NB4 (cell line): ENCODE measurements at regions not wholly inside any gene's neighbourhood (a gene's known extent, or its start where the extent isn't known, plus 50 kb on each side); places are given as distances from the start of the nearest gene placed in this dataset.

Source experiments
- DNase-seq: peaks from one replicate; pipeline ENCODE4 v3.0.0; 2010; ENCODE audit warnings: low read depth
- H3K4me3 ChIP-seq: one replicate; pipeline ENCODE4 v1.5.1; 2011; ENCODE audit warnings: mild to moderate bottlenecking, low read depth, low read length, moderate library complexity
- CTCF ChIP-seq: IDR thresholded peaks from one replicate; pipeline ENCODE4 v1.5.1; 2012; ENCODE audit warnings: low read depth, low read length
- MAX ChIP-seq: IDR thresholded peaks from 2 replicates; pipeline ENCODE4 v1.6.1; 2011; ENCODE audit warnings: low read depth, low read length
- MYC ChIP-seq: IDR thresholded peaks from 2 replicates; pipeline ENCODE4 v1.6.1; 2011; ENCODE audit warnings: low read depth, low read length
- POLR2A ChIP-seq: IDR thresholded peaks from 2 replicates; pipeline ENCODE4 v1.6.1; 2011; ENCODE audit warnings: mild to moderate bottlenecking; ENCODE audit not compliant: insufficient read length; ENCODE audit errors: extremely low read depth

DNA sequence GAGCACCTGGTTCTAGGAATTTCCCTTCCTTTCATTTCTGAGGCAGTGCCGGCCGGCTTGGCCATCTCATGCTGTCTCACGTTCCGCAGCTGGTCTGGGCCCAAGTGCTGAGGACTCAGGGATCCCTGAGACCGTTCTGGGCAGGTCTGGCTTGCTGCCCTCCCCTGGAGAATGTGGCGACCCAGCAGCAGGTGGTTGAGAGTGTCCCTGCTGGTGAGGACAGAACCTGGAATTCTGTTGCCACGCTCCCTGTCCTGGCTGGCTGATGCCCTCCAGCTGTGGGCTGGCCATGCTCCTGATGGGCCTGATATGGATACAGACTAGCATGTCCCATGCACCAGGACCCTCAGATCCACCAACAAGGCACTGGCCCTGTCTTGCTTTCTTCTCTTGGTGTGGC lies 114.0 kb upstream of the C1QTNF9B start:
- TF ChIP-seq MYC (no peak), POLR2A (no peak), MAX (no peak), CTCF (no peak)
- no peak overlapping the region for H3K4me3 ChIP-seq
- DNase-seq = no peak

GRCh38 chr13:24012648-24013047 lies 115.3 kb upstream of the C1QTNF9B start:
- no peak for TF ChIP-seq POLR2A
- TF ChIP-seq CTCF = no peak
- TF ChIP-seq MAX = no peak
- TF ChIP-seq MYC = no peak
- no peak for DNase-seq
- H3K4me3 ChIP-seq = no peak overlapping the region

GRCh38 chr13:24013189-24013588 lies 115.9 kb upstream of the C1QTNF9B start:
- no peak overlapping the region for H3K4me3 ChIP-seq
- no peak for DNase-seq
- no peak for TF ChIP-seq CTCF
- no peak for TF ChIP-seq MYC
- TF ChIP-seq POLR2A = no peak
- no peak for TF ChIP-seq MAX

DNA sequence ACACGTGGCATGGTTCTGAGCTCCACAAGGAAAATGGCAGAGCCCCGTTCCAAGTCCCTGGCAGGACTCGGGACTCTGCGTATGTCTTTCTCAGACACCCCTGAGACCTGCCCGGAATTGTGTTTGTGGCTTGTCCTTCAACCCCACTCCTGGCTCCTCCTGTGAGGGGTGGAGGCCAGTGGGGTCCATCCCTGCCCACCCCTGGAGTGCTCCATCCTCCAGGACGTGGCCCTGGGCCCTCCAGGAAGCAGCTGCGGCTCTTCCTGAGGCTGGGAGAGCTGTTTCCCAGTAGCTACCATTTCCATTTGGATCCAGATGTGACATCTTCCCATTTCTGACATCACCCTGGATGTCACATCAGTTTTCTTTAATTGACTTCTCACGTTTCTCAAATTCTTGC lies 118.7 kb upstream of the C1QTNF9B start:
- no peak overlapping the region for H3K4me3 ChIP-seq
- DNase-seq = no peak
- TF ChIP-seq CTCF = no peak
- TF ChIP-seq POLR2A = no peak
- TF ChIP-seq MYC = no peak
- no peak for TF ChIP-seq MAX

DNA sequence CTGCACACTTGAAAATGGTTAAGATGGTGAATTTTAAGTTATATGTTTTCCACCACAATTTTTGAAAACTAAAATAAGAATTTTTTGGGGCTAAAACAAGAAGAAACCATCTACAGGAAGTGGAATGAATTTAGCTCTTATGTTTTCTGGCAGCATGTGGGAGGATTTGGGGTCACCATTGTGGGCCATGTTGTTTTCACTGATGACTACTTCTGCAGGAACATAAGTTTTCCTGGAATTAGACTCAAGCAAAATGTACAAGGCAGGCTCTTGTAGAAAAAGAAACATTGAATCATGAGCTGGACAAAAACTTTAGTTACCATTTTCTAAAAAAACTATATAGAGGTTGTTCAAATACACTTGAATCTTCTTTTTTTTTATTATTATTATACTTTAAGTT lies 125.3 kb upstream of the C1QTNF9B start:
- TF ChIP-seq POLR2A = no peak
- no peak for DNase-seq
- no peak overlapping the region for H3K4me3 ChIP-seq

- DNase-seq = no peak
- no peak for TF ChIP-seq MYC
- TF ChIP-seq MAX = no peak
- no peak for TF ChIP-seq CTCF
- no peak for TF ChIP-seq POLR2A
- no peak overlapping the region for H3K4me3 ChIP-seq
Observed at GRCh38 chr13:24023073-24023472, 125.8 kb upstream of the C1QTNF9B start.
